HEK293 (cell line): ENCODE measurements at regions not wholly inside any gene's neighbourhood (a gene's known extent, or its start where the extent isn't known, plus 50 kb on each side); places are given as distances from the start of the nearest gene placed in this dataset.

Experiments used
- CTCF ChIA-PET: fragments of 350-600 bp; formaldehyde crosslinking; extraction: SDS; loops from one replicate; lab custom pipeline; 2021; ENCODE audit warnings: antibody characterized with exemption; lab: Yijun Ruan, JAX
- POLR2A ChIA-PET: fragments of 300-600 bp; formaldehyde crosslinking; extraction: SDS; loops from one replicate; lab custom pipeline; 2020; ENCODE audit warnings: antibody characterized with exemption, inconsistent platforms; lab: Yijun Ruan, JAX
- H3K27ac ChIP-seq: fragments of 200-500 bp; sonication (Bioruptor generic); 2 replicates; pipeline ENCODE4 v1.5.1; 2014; ENCODE audit warnings: low read depth, low read length, control low read depth, inconsistent platforms; ENCODE audit errors: extremely low read depth
- H3K36me3 ChIP-seq, 2 experiments: fragments of 200-500 bp in 1 of 2; sonication (Bioruptor generic) in 1 of 2; 1 replicate in 1 of 2; 2 replicates in 1 of 2; pipeline ENCODE4 v1.5.1; 2014 to 2017; ENCODE audit warnings: inconsistent platforms in 2 of 2, low read length in 2 of 2; ENCODE audit not compliant: control insufficient read depth in 2 of 2, insufficient read depth in 1 of 2
- H3K4me1 ChIP-seq: fragments of 200-500 bp; sonication (Bioruptor generic); 2 replicates; pipeline ENCODE4 v1.5.1; 2014; ENCODE audit warnings: mild to moderate bottlenecking, low read length, inconsistent platforms; ENCODE audit not compliant: control insufficient read depth, insufficient read depth
- H3K4me3 ChIP-seq: 2 replicates; pipeline ENCODE4 v1.5.1; 2011; ENCODE audit warnings: low read depth, mild to moderate bottlenecking, control low read depth, low read length, moderate library complexity
- H3K9me3 ChIP-seq: fragments of 200-500 bp; sonication (Bioruptor generic); 2 replicates; pipeline ENCODE4 v1.5.1; 2014; ENCODE audit warnings: low read depth, low read length, inconsistent platforms; ENCODE audit not compliant: control insufficient read depth, insufficient read depth
- ATF2 ChIP-seq: fragments of 450-650 bp; formaldehyde crosslinking; IDR thresholded peaks from 2 replicates; pipeline ENCODE4 v1.5.1; 2016; ENCODE audit warnings: missing biosample characterization, missing genetic modification characterization, low read depth
- INSM2 ChIP-seq: fragments of 450-650 bp; formaldehyde crosslinking; IDR thresholded peaks from 2 replicates; pipeline ENCODE4 v1.5.1; 2016; ENCODE audit warnings: missing biosample characterization, missing genetic modification characterization
- KLF17 ChIP-seq: fragments of 450-650 bp; formaldehyde crosslinking; IDR thresholded peaks from 2 replicates; pipeline ENCODE4 v1.5.1; 2016; ENCODE audit warnings: missing biosample characterization, missing genetic modification characterization
- MYNN ChIP-seq: fragments of 450-650 bp; formaldehyde crosslinking; IDR thresholded peaks from 2 replicates; pipeline ENCODE4 v1.5.1; 2016; ENCODE audit warnings: missing biosample characterization, missing genetic modification characterization, borderline replicate concordance
- PBX3 ChIP-seq: sonication (generic); formaldehyde crosslinking; IDR thresholded peaks from 2 replicates; pipeline ENCODE4 v1.8.1; 2022; ENCODE audit warnings: mild to moderate bottlenecking, moderate library complexity, missing genetic modification reagents
- YY1 ChIP-seq: fragments of 450-650 bp; formaldehyde crosslinking; IDR thresholded peaks from 2 replicates; pipeline ENCODE4 v1.5.1; 2018; ENCODE audit warnings: missing biosample characterization, missing genetic modification characterization
- ZBTB26 ChIP-seq: fragments of 450-650 bp; formaldehyde crosslinking; optimal IDR thresholded peaks from 2 replicates; pipeline ENCODE3; 2016; ENCODE audit warnings: missing biosample characterization, mild to moderate bottlenecking, missing genetic modification characterization
- ZNF19 ChIP-seq: fragments of 450-650 bp; formaldehyde crosslinking; IDR thresholded peaks from 2 replicates; pipeline ENCODE4; 2016; ENCODE audit warnings: missing biosample characterization, missing genetic modification characterization, low read depth
- ZNF24 ChIP-seq: fragments of 450-650 bp; formaldehyde crosslinking; IDR thresholded peaks from 2 replicates; pipeline ENCODE4 v1.5.1; 2016; ENCODE audit warnings: missing biosample characterization, missing genetic modification characterization
- ZNF311 ChIP-seq: fragments of 450-650 bp; formaldehyde crosslinking; IDR thresholded peaks from 2 replicates; pipeline ENCODE4 v1.5.1; 2017; ENCODE audit warnings: missing biosample characterization, missing genetic modification characterization, borderline replicate concordance
- ZNF366 ChIP-seq: fragments of 450-650 bp; formaldehyde crosslinking; conservative IDR thresholded peaks from 2 replicates; pipeline ENCODE4 v1.5.1; 2016; ENCODE audit warnings: missing biosample characterization, missing genetic modification characterization
- ZNF449 ChIP-seq: fragments of 450-650 bp; formaldehyde crosslinking; IDR thresholded peaks from 2 replicates; pipeline ENCODE4 v1.5.1; 2017; ENCODE audit warnings: missing biosample characterization, mild to moderate bottlenecking, missing genetic modification characterization, moderate library complexity
- ZNF521 ChIP-seq: fragments of 450-650 bp; formaldehyde crosslinking; IDR thresholded peaks from 2 replicates; pipeline ENCODE4 v1.5.1; 2017; ENCODE audit warnings: missing biosample characterization, mild to moderate bottlenecking, missing genetic modification characterization
- ZNF600 ChIP-seq: fragments of 450-650 bp; formaldehyde crosslinking; IDR thresholded peaks from 2 replicates; pipeline ENCODE4 v1.5.1; 2016; ENCODE audit warnings: missing biosample characterization, missing genetic modification characterization
- ZNF610 ChIP-seq: fragments of 450-650 bp; formaldehyde crosslinking; IDR thresholded peaks from 2 replicates; pipeline ENCODE4 v1.5.1; 2016; ENCODE audit warnings: missing biosample characterization, missing genetic modification characterization, borderline replicate concordance
- ZNF624 ChIP-seq: fragments of 450-650 bp; formaldehyde crosslinking; IDR thresholded peaks from 2 replicates; pipeline ENCODE4 v1.5.1; 2017; ENCODE audit warnings: missing biosample characterization, missing genetic modification characterization
- ZNF660 ChIP-seq: fragments of 450-650 bp; IDR thresholded peaks from 2 replicates; pipeline ENCODE4 v1.5.1; 2018; ENCODE audit warnings: missing biosample characterization, mild to moderate bottlenecking, missing genetic modification characterization
- ZNF776 ChIP-seq: fragments of 450-650 bp; formaldehyde crosslinking; IDR thresholded peaks from 2 replicates; pipeline ENCODE4 v1.5.0; 2017; ENCODE audit warnings: missing biosample characterization, missing genetic modification characterization, borderline replicate concordance
- ZNF777 ChIP-seq: fragments of 450-650 bp; formaldehyde crosslinking; IDR thresholded peaks from 2 replicates; pipeline ENCODE4 v1.5.1; 2017; ENCODE audit warnings: missing biosample characterization, missing genetic modification characterization, borderline replicate concordance

GRCh38 chr5:164071671-164072070, 566.3 kb downstream of the MAT2B start:
- TF ChIP-seq ZBTB26 (tag by site-specific recombination) (no peak), ZNF366 (tag by site-specific recombination) (no peak), MYNN (tag by site-specific recombination) (no peak), ATF2 (tag by site-specific recombination) (no peak), ZNF600 (tag by site-specific recombination) (no peak), YY1 (tag by site-specific recombination) (no peak), ZNF19 (tag by site-specific recombination) (no peak), ZNF311 (no peak), ZNF24 (tag by site-specific recombination) (no peak), ZNF776 (tag by site-specific recombination) (no peak), ZNF521 (tag by site-specific recombination) (no peak), ZNF610 (tag by site-specific recombination) (no peak), ZNF777 (tag by site-specific recombination) (no peak), ZNF624 (tag by site-specific recombination) (no peak), PBX3 (CRISPR knock-in tag) (no peak), ZNF449 (tag by site-specific recombination) (no peak), ZNF660 (tag by site-specific recombination) (no peak), INSM2 (tag by site-specific recombination) (no peak), KLF17 (no peak)
- Histone ChIP-seq H3K27ac (no peak overlapping the region), H3K4me3 (no peak overlapping the region), H3K9me3 (no peaks in the 10 kb centered on the region), H3K36me3 (no peaks in the 10 kb centered on the region), H3K4me1 (no peaks in the 10 kb centered on the region)
- CTCF ChIA-PET: no interaction called here
- POLR2A ChIA-PET: no interaction called here
